SK-N-SH (cell line): ENCODE measurements at regions not wholly inside any gene's neighbourhood (a gene's known extent, or its start where the extent isn't known, plus 50 kb on each side); places are given as distances from the start of the nearest gene placed in this dataset.

ENCODE experiments used
- CTCF ChIA-PET: fragments of 300-600, 350-600 bp; formaldehyde crosslinking; extraction: SDS; loops from one replicate; lab custom pipeline; 2021; lab: Yijun Ruan, JAX
- POLR2A ChIA-PET: fragments of 350-600 bp; sonication (Branson Sonifier 250); formaldehyde crosslinking; extraction: SDS; loops from one replicate; lab custom pipeline; 2020; ENCODE audit warnings: antibody characterized with exemption, inconsistent platforms; lab: Yijun Ruan, JAX
- DNase-seq: peaks from one replicate; pipeline ENCODE4 v3.0.0; 2012
- H2AFZ ChIP-seq: fragments of 200-600 bp; sonication (generic); 2 replicates; pipeline ENCODE4 v1.8.1; 2016; ENCODE audit warnings: antibody characterized with exemption, mild to moderate bottlenecking, low read depth
- H3F3A ChIP-seq: fragments of 200-600 bp; sonication (generic); replicated peaks from 2 replicates; pipeline ENCODE3; 2016; ENCODE audit warnings: antibody characterized with exemption, mild to moderate bottlenecking; ENCODE audit not compliant: insufficient read depth
- H3K27ac ChIP-seq, 2 experiments: fragments of 200-500 bp in 1 of 2; fragments of 200-600 bp in 1 of 2; sonication (Bioruptor generic) in 1 of 2; sonication (generic), shearing (Covaris generic) in 1 of 2; 2 replicates each; pipeline versions ENCODE4 v1.5.1 to v1.6.1; 2014 to 2016; ENCODE audit warnings: low read depth in 2 of 2, inconsistent platforms in 1 of 2, low read length in 1 of 2, mild to moderate bottlenecking in 1 of 2, mixed read lengths in 1 of 2
- H3K27me3 ChIP-seq: fragments of 200-600 bp; sonication (generic), shearing (Covaris generic); 2 replicates; pipeline ENCODE4 v1.6.1; 2016; ENCODE audit warnings: mixed run types; ENCODE audit not compliant: insufficient read depth
- H3K36me3 ChIP-seq, 2 experiments: fragments of 200-500 bp in 1 of 2; fragments of 200-600 bp in 1 of 2; sonication (Bioruptor generic) in 1 of 2; sonication (generic) in 1 of 2; replicated peaks in 1 of 2; 2 replicates each; pipeline versions ENCODE3 to v1.5.1; 2014 to 2016; ENCODE audit warnings: low read length in 1 of 2, mild to moderate bottlenecking in 1 of 2; ENCODE audit not compliant: insufficient read depth in 2 of 2, control insufficient read depth in 1 of 2
- H3K4me1 ChIP-seq, 2 experiments: fragments of 200-500 bp in 1 of 2; fragments of 200-600 bp in 1 of 2; sonication (Bioruptor generic) in 1 of 2; sonication (generic), shearing (Covaris generic) in 1 of 2; 2 replicates each; pipeline versions ENCODE4 v1.5.1 to v1.6.1; 2014 to 2016; ENCODE audit warnings: low read depth in 1 of 2, low read length in 1 of 2, mixed run types in 1 of 2; ENCODE audit not compliant: insufficient read depth in 2 of 2, control insufficient read depth in 1 of 2
- H3K4me2 ChIP-seq: fragments of 200-600 bp; sonication (generic), shearing (Covaris generic); 2 replicates; pipeline ENCODE4 v1.6.1; 2017; ENCODE audit warnings: mixed run types
- H3K4me3 ChIP-seq, 2 experiments: fragments of 200-500 bp in 1 of 2; fragments of 200-600 bp in 1 of 2; sonication (Bioruptor generic) in 1 of 2; sonication (generic), shearing (Covaris generic) in 1 of 2; 2 replicates each; pipeline versions ENCODE4 v1.5.1 to v1.8.1; 2014 to 2016; ENCODE audit warnings: low read depth in 2 of 2, inconsistent platforms in 1 of 2, low read length in 1 of 2, mild to moderate bottlenecking in 1 of 2, mixed read lengths in 1 of 2, moderate library complexity in 1 of 2
- H3K79me2 ChIP-seq: fragments of 200-600 bp; sonication (generic); 2 replicates; pipeline ENCODE4 v1.8.1; 2017; ENCODE audit warnings: mild to moderate bottlenecking; ENCODE audit not compliant: insufficient read depth
- H3K9ac ChIP-seq: fragments of 200-600 bp; sonication (generic); 2 replicates; pipeline ENCODE4 v1.6.1; 2017; ENCODE audit warnings: mixed run types
- H3K9me2 ChIP-seq: fragments of 200-600 bp; sonication (generic); 2 replicates; pipeline ENCODE4 v1.6.1; 2017; ENCODE audit warnings: mixed run types
- H3K9me3 ChIP-seq: fragments of 200-600 bp; sonication (generic); 2 replicates; pipeline ENCODE4 v1.6.1; 2017; ENCODE audit warnings: mixed run types, mild to moderate bottlenecking, moderate library complexity
- H4K20me1 ChIP-seq: fragments of 200-600 bp; sonication (generic); 2 replicates; pipeline ENCODE4 v1.6.1; 2017; ENCODE audit warnings: mild to moderate bottlenecking, mixed run types; ENCODE audit not compliant: insufficient read depth
- EP300 ChIP-seq, 2 experiments: IDR thresholded peaks; 2 replicates each; pipeline versions ENCODE4 v1.4.0 to v1.6.1; 2012; ENCODE audit warnings: borderline replicate concordance in 1 of 2, low read depth in 1 of 2, low read length in 1 of 2
- EZH2phosphoT487 ChIP-seq: fragments of 200-600 bp; sonication (generic); IDR thresholded peaks from 2 replicates; pipeline ENCODE4 v1.6.1; 2017; ENCODE audit warnings: low read depth, mixed run types, mild to moderate bottlenecking, antibody characterized with exemption, moderate library complexity, borderline replicate concordance
- FOSL2 ChIP-seq: IDR thresholded peaks from 2 replicates; pipeline ENCODE4 v1.4.0; 2012; ENCODE audit warnings: low read depth, mild to moderate bottlenecking, moderate library complexity, borderline replicate concordance
- FOXJ3 ChIP-seq: sonication (generic); formaldehyde crosslinking; IDR thresholded peaks from 2 replicates; pipeline ENCODE4 v1.5.1; 2020; ENCODE audit warnings: mild to moderate bottlenecking, missing genetic modification reagents
- GABPA ChIP-seq: IDR thresholded peaks from 2 replicates; pipeline ENCODE4 v1.4.0; 2012; ENCODE audit warnings: low read depth, mild to moderate bottlenecking
- JUND ChIP-seq: IDR thresholded peaks from 2 replicates; pipeline ENCODE4 v1.4.0; 2012
- MXI1 ChIP-seq: IDR thresholded peaks from 2 replicates; pipeline ENCODE4 v1.6.1; 2012; ENCODE audit warnings: mild to moderate bottlenecking, low read depth, low read length, improper control_type of control experiment
- NRF1 ChIP-seq: IDR thresholded peaks from 2 replicates; pipeline ENCODE4 v1.6.1; 2012; ENCODE audit warnings: low read depth, mild to moderate bottlenecking, low read length
- RCOR1 ChIP-seq: fragments of 150-350 bp; IDR thresholded peaks from 2 replicates; pipeline ENCODE4 v1.6.1; 2017; ENCODE audit warnings: antibody characterized with exemption, low read length
- REST ChIP-seq: IDR thresholded peaks from 2 replicates; pipeline ENCODE4 v1.6.1; 2012; ENCODE audit warnings: mild to moderate bottlenecking, low read depth, low read length, moderate library complexity
- RXRA ChIP-seq: IDR thresholded peaks from 2 replicates; pipeline ENCODE4 v1.4.0; 2012; ENCODE audit warnings: low read depth, mild to moderate bottlenecking, borderline replicate concordance
- SMC3 ChIP-seq: IDR thresholded peaks from 2 replicates; pipeline ENCODE4 v1.6.1; 2012; ENCODE audit warnings: low read depth, low read length, improper control_type of control experiment
- TAF1 ChIP-seq: IDR thresholded peaks from 2 replicates; pipeline ENCODE4 v1.6.1; 2012; ENCODE audit warnings: low read depth, mild to moderate bottlenecking, low read length, moderate library complexity, borderline replicate concordance
- TEAD4 ChIP-seq: IDR thresholded peaks from 2 replicates; pipeline ENCODE4 v1.4.0; 2012; ENCODE audit warnings: mild to moderate bottlenecking, borderline replicate concordance; ENCODE audit not compliant: insufficient read depth
- YY1 ChIP-seq: IDR thresholded peaks from 2 replicates; pipeline ENCODE4 v1.4.0; 2012; ENCODE audit warnings: low read depth, mild to moderate bottlenecking
- WGBS: methylation state at CpG from one replicate; pipeline ENCODE4 v1.1.6; 2017; ENCODE audit warnings: low lambda C conversion rate; 5-methylcytosine and 5-hydroxymethylcytosine counted together
- TF ChIP-seq, protein P1 (sequence below): fragments of 200-600 bp; sonication (generic); IDR thresholded peaks from 2 replicates; pipeline ENCODE4 v1.6.1; 2017; ENCODE audit warnings: antibody characterized with exemption, mild to moderate bottlenecking, moderate library complexity
- TF ChIP-seq, protein P2 (sequence below): IDR thresholded peaks from 2 replicates; pipeline ENCODE4 v1.4.0; 2012; ENCODE audit warnings: low read depth, borderline replicate concordance

GRCh38 chr18:6625481-6625880, 104.0 kb upstream of the ARHGAP28 start:
- H3K9ac ChIP-seq: no peak overlapping the region
- H4K20me1 ChIP-seq: no peaks in the 10 kb centered on the region
- H2AFZ ChIP-seq: no peak overlapping the region
- peaks cover 0 to 18% of the 10 kb centered on the region in 2 experiments; a peak in 2 of 4 replicates for H3K4me1 ChIP-seq
- DNase-seq: no peak
- H3K27me3 ChIP-seq: no peaks in the 10 kb centered on the region
- TF ChIP-seq SMC3: no peak
- ChIA-PET POLR2A (no interaction called here), CTCF (no interaction called here)
- no peak overlapping the region for H3K4me2 ChIP-seq
- no peaks in the 10 kb centered on the region for H3K36me3 ChIP-seq
- no peaks in the 10 kb centered on the region for H3K79me2 ChIP-seq
- H3K27ac ChIP-seq: peak overlapping the region in 1 of 2 experiments; percentile 92; a peak in 2 of 4 replicates
- no peaks in the 10 kb centered on the region for H3K9me3 ChIP-seq
- 76% methylated on average over 3 of the region's 3 CpGs for WGBS
- H3K4me3 ChIP-seq: no peak overlapping the region
- peaks cover 25% of the 10 kb centered on the region for H3F3A ChIP-seq
- no peaks in the 10 kb centered on the region for H3K9me2 ChIP-seq

DNA sequence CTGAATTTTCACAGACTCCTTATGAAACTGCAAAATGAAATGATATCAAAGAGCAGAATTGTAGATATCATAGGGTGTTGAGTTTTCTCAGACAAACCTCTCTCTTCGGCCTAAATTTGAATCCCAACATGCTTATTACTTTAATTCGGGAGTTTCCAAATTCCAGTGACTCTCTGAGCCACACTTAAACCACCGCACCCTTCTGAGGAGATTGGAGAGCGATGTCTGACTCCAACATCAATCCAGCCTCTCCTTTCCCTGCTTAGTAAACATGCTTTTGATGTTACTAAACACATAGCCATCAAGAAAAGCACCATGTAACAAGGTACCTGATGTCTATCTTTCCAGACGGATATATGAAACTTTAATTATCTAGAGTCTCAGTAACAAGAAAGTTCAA, 103.1 kb upstream of the ARHGAP28 start:
- Histone ChIP-seq H3K4me1 (peaks cover 0 to 18% of the 10 kb centered on the region in 2 experiments; a peak in 2 of 4 replicates), H3K9me3 (no peaks in the 10 kb centered on the region), H3K36me3 (no peaks in the 10 kb centered on the region), H3K9me2 (no peaks in the 10 kb centered on the region), H4K20me1 (no peaks in the 10 kb centered on the region), H3K79me2 (no peaks in the 10 kb centered on the region), H3K9ac (no peak overlapping the region), H3F3A (peaks cover 25% of the 10 kb centered on the region), H3K4me3 (no peak overlapping the region), H2AFZ (no peak overlapping the region), H3K4me2 (no peak overlapping the region), H3K27me3 (no peaks in the 10 kb centered on the region), H3K27ac (no peak overlapping the region)
- no peak for DNase-seq
- POLR2A ChIA-PET: no interaction called here
- CTCF ChIA-PET: no interaction called here
- 92% methylated on average over 5 of the region's 5 CpGs for WGBS
- TF ChIP-seq NRF1: no peak
- TF ChIP-seq, protein P1, sequence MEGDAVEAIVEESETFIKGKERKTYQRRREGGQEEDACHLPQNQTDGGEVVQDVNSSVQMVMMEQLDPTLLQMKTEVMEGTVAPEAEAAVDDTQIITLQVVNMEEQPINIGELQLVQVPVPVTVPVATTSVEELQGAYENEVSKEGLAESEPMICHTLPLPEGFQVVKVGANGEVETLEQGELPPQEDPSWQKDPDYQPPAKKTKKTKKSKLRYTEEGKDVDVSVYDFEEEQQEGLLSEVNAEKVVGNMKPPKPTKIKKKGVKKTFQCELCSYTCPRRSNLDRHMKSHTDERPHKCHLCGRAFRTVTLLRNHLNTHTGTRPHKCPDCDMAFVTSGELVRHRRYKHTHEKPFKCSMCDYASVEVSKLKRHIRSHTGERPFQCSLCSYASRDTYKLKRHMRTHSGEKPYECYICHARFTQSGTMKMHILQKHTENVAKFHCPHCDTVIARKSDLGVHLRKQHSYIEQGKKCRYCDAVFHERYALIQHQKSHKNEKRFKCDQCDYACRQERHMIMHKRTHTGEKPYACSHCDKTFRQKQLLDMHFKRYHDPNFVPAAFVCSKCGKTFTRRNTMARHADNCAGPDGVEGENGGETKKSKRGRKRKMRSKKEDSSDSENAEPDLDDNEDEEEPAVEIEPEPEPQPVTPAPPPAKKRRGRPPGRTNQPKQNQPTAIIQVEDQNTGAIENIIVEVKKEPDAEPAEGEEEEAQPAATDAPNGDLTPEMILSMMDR: no peak
- TF ChIP-seq EZH2phosphoT487: no peak
- TF ChIP-seq YY1: no peak
- TF ChIP-seq TAF1: no peak
- TF ChIP-seq, protein P2, sequence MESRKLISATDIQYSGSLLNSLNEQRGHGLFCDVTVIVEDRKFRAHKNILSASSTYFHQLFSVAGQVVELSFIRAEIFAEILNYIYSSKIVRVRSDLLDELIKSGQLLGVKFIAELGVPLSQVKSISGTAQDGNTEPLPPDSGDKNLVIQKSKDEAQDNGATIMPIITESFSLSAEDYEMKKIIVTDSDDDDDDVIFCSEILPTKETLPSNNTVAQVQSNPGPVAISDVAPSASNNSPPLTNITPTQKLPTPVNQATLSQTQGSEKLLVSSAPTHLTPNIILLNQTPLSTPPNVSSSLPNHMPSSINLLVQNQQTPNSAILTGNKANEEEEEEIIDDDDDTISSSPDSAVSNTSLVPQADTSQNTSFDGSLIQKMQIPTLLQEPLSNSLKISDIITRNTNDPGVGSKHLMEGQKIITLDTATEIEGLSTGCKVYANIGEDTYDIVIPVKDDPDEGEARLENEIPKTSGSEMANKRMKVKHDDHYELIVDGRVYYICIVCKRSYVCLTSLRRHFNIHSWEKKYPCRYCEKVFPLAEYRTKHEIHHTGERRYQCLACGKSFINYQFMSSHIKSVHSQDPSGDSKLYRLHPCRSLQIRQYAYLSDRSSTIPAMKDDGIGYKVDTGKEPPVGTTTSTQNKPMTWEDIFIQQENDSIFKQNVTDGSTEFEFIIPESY: no peak
- no peak for TF ChIP-seq EP300 (IDR thresholded peaks at IDR 0.05; ENCODE audit: borderline replicate concordance in 1 of 2, low read depth in 1 of 2, low read length in 1 of 2)
- no peak for TF ChIP-seq JUND
- TF ChIP-seq GABPA: no peak
- TF ChIP-seq TEAD4: no peak
- TF ChIP-seq FOXJ3 (CRISPR knock-in tag): no peak
- no peak for TF ChIP-seq RCOR1
- TF ChIP-seq MXI1: no peak
- TF ChIP-seq RXRA: no peak
- TF ChIP-seq FOSL2: no peak
- no peak for TF ChIP-seq REST
